OCI-LY3 (cell line): ENCODE measurements at regions not wholly inside any gene's neighbourhood (a gene's known extent, or its start where the extent isn't known, plus 50 kb on each side); places are given as distances from the start of the nearest gene placed in this dataset.

ENCODE experiments used
- H2AFZ ChIP-seq: fragments of 200-600, 300-600 bp; shearing (Covaris generic); 2 replicates; pipeline ENCODE4 v1.6.0; 2014; ENCODE audit warnings: antibody characterized with exemption, low read depth, low read length
- H3K27ac ChIP-seq: fragments of 200-600, 300-600 bp; sonication (generic); 2 replicates; pipeline ENCODE4 v1.5.1; 2014; ENCODE audit warnings: mild to moderate bottlenecking, low read length, moderate library complexity, mixed read lengths
- H3K27me3 ChIP-seq: fragments of 200-600, 300-600 bp; sonication (generic); 2 replicates; pipeline ENCODE4 v1.6.1; 2014; ENCODE audit warnings: low read depth, low read length, mixed read lengths
- H3K36me3 ChIP-seq: fragments of 200-600, 300-600 bp; sonication (generic); replicated peaks from 2 replicates; pipeline ENCODE3; 2014; ENCODE audit warnings: low read depth, low read length, mixed read lengths
- H3K4me1 ChIP-seq: fragments of 300-600, 200-600 bp; sonication (generic); 2 replicates; pipeline ENCODE4 v1.6.1; 2014; ENCODE audit warnings: low read length, mixed read lengths
- H3K4me2 ChIP-seq: fragments of 200-600, 300-600 bp; sonication (generic); 2 replicates; pipeline ENCODE4 v1.6.1; 2014; ENCODE audit warnings: low read length, mixed read lengths
- H3K4me3 ChIP-seq: fragments of 300-600, 200-600 bp; sonication (generic); 2 replicates; pipeline ENCODE4 v1.5.1; 2014; ENCODE audit warnings: antibody characterized with exemption, mild to moderate bottlenecking, low read length, moderate library complexity
- H3K79me2 ChIP-seq: fragments of 300-600, 200-600 bp; shearing (Covaris generic); 2 replicates; pipeline ENCODE4 v1.6.1; 2014; ENCODE audit warnings: mild to moderate bottlenecking, low read length, mixed read lengths
- H3K9ac ChIP-seq: fragments of 300-600, 200-600 bp; shearing (Covaris generic); 2 replicates; pipeline ENCODE4 v1.6.0; 2014; ENCODE audit warnings: mild to moderate bottlenecking, low read length, moderate library complexity
- H3K9me3 ChIP-seq: fragments of 200-600, 300-600 bp; shearing (Covaris generic); 2 replicates; pipeline ENCODE4 v1.6.1; 2014; ENCODE audit warnings: low read length, mixed read lengths; ENCODE audit not compliant: insufficient read depth
- H4K20me1 ChIP-seq: fragments of 200-600, 300-600 bp; sonication (generic); 2 replicates; pipeline ENCODE4 v1.6.1; 2016; ENCODE audit warnings: low read length, mixed read lengths; ENCODE audit not compliant: insufficient read depth
- EZH2phosphoT487 ChIP-seq: fragments of 200-600 bp; shearing (Covaris generic); IDR thresholded peaks from 2 replicates; pipeline ENCODE4 v1.6.1; 2018; ENCODE audit warnings: antibody characterized with exemption, mixed run types, low read depth
- TF ChIP-seq, protein P1 (sequence below): fragments of 200-600, 300-600 bp; sonication (generic); IDR thresholded peaks from 2 replicates; pipeline ENCODE4 v1.5.1; 2014; ENCODE audit warnings: antibody characterized with exemption, low read length, low read depth

DNA sequence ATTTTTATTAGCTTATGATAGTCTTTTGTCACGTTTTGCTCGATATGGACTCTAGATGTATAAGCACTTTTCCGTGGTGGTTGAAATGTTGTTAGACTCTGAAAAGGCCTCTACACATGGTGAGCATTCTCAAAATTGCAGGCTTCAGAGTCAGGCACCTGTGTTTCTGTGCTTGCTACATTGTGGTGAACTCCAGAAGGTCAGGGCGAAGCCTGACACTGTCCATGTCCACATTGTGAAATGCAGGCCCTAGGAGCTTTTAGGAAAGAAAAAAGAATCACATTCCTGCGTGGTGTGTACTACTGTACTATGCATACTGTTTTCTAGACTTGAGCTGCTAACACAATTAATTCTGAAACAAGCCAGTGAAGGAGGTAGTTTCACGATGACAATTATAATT, 86.3 kb downstream of the HS3ST1 start:
- Histone ChIP-seq H3K27ac (no peak overlapping the region), H3K9me3 (no peaks in the 10 kb centered on the region), H3K4me3 (no peak overlapping the region), H3K36me3 (no peaks in the 10 kb centered on the region), H3K4me1 (peaks cover 59% of the 10 kb centered on the region), H2AFZ (no peak overlapping the region), H3K9ac (no peak overlapping the region), H3K27me3 (no peaks in the 10 kb centered on the region), H3K4me2 (peak overlapping the region; percentile 62; the same call in 1 of the 2 replicates), H4K20me1 (no peaks in the 10 kb centered on the region), H3K79me2 (no peaks in the 10 kb centered on the region)
- no peak for TF ChIP-seq EZH2phosphoT487
- TF ChIP-seq, protein P1, sequence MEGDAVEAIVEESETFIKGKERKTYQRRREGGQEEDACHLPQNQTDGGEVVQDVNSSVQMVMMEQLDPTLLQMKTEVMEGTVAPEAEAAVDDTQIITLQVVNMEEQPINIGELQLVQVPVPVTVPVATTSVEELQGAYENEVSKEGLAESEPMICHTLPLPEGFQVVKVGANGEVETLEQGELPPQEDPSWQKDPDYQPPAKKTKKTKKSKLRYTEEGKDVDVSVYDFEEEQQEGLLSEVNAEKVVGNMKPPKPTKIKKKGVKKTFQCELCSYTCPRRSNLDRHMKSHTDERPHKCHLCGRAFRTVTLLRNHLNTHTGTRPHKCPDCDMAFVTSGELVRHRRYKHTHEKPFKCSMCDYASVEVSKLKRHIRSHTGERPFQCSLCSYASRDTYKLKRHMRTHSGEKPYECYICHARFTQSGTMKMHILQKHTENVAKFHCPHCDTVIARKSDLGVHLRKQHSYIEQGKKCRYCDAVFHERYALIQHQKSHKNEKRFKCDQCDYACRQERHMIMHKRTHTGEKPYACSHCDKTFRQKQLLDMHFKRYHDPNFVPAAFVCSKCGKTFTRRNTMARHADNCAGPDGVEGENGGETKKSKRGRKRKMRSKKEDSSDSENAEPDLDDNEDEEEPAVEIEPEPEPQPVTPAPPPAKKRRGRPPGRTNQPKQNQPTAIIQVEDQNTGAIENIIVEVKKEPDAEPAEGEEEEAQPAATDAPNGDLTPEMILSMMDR, result no peak

DNA sequence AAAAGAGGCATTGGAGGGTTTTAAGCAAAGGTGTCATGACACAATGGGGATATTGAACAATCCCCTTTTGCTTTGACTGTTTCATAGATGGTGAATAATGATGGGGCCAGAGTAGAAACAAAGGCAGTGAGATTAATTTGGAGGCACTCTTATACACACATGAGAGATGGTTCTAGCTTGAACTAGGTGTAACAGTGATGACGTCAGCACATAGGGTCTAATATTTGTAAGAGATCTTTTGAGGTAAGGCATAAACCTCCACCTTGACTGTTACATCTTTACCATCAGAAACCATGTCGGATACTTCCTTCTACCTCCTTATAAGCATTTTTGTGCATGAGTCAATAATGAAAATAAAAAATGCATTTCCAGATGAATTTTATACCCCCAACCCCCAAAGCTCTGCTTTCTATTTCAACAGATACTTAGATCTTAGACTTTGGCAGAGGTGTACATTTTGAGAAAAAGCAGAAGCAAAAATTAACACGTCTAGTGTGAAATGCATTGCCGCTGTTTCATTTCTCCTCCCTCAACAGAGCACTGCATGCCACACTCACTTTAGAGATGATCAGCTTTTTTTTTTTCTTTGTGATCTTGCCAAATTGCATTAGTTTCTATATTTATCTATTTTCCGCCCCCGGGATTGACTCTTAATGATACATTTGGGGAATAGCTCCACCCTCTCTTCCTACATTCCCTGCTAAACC, 87.2 kb downstream of the HS3ST1 start:
- H3K4me1 ChIP-seq, result peaks cover 61% of the 10 kb centered on the region
- H3K27me3 ChIP-seq, result no peaks in the 10 kb centered on the region
- no peaks in the 10 kb centered on the region for H3K79me2 ChIP-seq
- H4K20me1 ChIP-seq, result no peaks in the 10 kb centered on the region
- no peaks in the 10 kb centered on the region for H3K36me3 ChIP-seq
- no peak overlapping the region for H2AFZ ChIP-seq
- H3K9ac ChIP-seq, result peak overlapping the region; percentile 15; the same call in 1 of the 2 replicates
- H3K9me3 ChIP-seq, result no peaks in the 10 kb centered on the region
- no peak for TF ChIP-seq EZH2phosphoT487
- TF ChIP-seq, protein P1, result no peak
- H3K4me2 ChIP-seq, result peak overlapping the region; percentile 62
- H3K4me3 ChIP-seq, result 0 out of 2 replicates have a peak overlapping the region, but pooled peaks have one; percentile 14
- H3K27ac ChIP-seq, result peak overlapping the region; percentile 29

DNA sequence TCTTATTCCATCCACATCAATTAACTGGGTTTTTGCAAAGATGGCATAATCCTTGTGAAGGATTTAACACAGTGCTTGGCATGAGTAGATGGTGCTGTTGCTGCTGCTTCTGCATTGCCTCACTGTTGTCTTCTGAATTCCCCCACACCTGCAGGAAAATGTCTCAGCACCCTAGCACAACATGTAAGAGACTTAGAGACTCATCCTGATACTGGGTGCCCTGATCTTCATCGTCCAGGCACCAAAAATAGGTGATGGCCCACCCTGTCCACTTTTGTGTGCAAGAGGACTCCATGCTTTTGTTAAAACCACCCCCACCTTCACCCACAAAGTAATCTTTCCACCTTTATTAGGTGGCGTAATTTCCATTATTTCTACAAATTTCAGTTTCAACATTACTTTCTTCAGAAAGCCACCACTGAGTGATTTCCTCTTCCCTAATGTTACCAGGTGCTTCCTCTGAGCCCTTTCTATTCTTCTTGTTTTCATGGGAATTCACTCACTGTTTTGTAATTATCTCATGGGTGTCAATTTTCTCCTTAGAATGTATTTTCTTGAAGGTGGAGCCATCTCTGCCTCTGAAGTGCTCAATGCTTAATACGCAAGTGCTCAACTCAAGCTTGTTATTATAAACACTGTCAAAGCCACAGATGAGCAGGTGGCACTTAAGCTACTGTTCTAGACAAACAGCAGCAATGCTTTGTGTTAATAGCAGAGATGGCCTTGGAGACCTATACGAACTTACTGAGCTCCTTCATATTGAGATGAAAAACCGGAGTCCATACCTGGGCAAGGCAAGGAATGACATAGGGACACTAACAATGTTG, 89.5 kb downstream of the HS3ST1 start:
- Histone ChIP-seq H4K20me1 (no peaks in the 10 kb centered on the region), H3K4me2 (peak overlapping the region; percentile 62), H3K9me3 (no peaks in the 10 kb centered on the region)

DNA sequence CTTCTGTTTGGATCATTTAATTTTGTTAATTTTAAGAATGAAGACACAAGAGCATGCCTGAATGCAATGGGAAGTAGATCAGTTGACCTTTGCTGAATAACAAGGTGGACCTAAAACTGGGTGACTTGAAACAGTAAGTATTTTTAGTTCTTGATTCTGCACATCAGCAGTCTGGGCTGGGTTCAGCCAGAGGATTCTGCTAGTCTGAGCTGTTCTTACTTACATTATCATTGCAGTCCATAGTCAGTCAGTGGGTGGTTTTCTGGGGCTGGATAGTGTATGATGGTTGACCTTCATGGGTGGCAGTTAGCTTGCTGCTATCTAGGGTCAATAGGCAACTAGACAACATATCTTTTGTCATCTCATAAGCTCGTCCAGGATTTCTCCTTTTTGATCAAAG, 91.4 kb downstream of the HS3ST1 start:
- no peak overlapping the region for H3K4me3 ChIP-seq
- no peak overlapping the region for H3K27ac ChIP-seq
- no peaks in the 10 kb centered on the region for H3K27me3 ChIP-seq
- no peaks in the 10 kb centered on the region for H4K20me1 ChIP-seq
- H2AFZ ChIP-seq, result no peak overlapping the region
- no peak overlapping the region for H3K9ac ChIP-seq
- H3K4me2 ChIP-seq, result no peak overlapping the region
- no peaks in the 10 kb centered on the region for H3K36me3 ChIP-seq
- H3K4me1 ChIP-seq, result peaks cover 45% of the 10 kb centered on the region
- no peaks in the 10 kb centered on the region for H3K79me2 ChIP-seq
- H3K9me3 ChIP-seq, result no peaks in the 10 kb centered on the region
- no peak for TF ChIP-seq EZH2phosphoT487
- TF ChIP-seq, protein P1, result no peak

More for the DNA sequence above, 89.5 kb downstream of the HS3ST1 start:
- TF ChIP-seq, protein P1, result no peak
- TF ChIP-seq EZH2phosphoT487, result no peak
- Histone ChIP-seq H2AFZ (no peak overlapping the region), H3K36me3 (no peaks in the 10 kb centered on the region), H3K4me1 (peaks cover 61% of the 10 kb centered on the region), H3K9ac (no peak overlapping the region), H3K27me3 (no peaks in the 10 kb centered on the region), H3K27ac (peak overlapping the region; percentile 38), H3K4me3 (peak overlapping the region; percentile 29), H3K79me2 (no peaks in the 10 kb centered on the region)
